A549 (cell line): ENCODE measurements at regions not wholly inside any gene's neighbourhood (a gene's known extent, or its start where the extent isn't known, plus 50 kb on each side); places are given as distances from the start of the nearest gene placed in this dataset.

Source experiments
- ATAC-seq, 2 experiments: fragments of 200-7000 bp in 1 of 2; fragments of >200 bp in 1 of 2; cut with Nextera tagmentation in 1 of 2; cut with Tn5 transposase in 1 of 2; 3 replicates each; pipeline versions ENCODE4 v1.8.0 to v1.9.1; 2018 to 2020; ENCODE audit warnings: mild to moderate bottlenecking in 1 of 2, moderate library complexity in 1 of 2
- CTCF ChIA-PET: fragments of 300-600 bp; sonication (Branson Sonifier 250); formaldehyde crosslinking; extraction: SDS; loops from one replicate; lab custom pipeline; 2021; ENCODE audit warnings: antibody characterized with exemption, inconsistent platforms; lab: Yijun Ruan, JAX
- POLR2A ChIA-PET: fragments of 350-600 bp; formaldehyde crosslinking; extraction: SDS; loops from one replicate; lab custom pipeline; 2021; ENCODE audit warnings: antibody characterized with exemption, inconsistent platforms; lab: Yijun Ruan, JAX
- DNase-seq, 2 experiments: peaks; one replicate each; pipeline versions ENCODE4 v3.0.0 to v3.0.0-alpha.2; 2011 to 2016; ENCODE audit warnings: low read depth in 1 of 2, low spot score in 1 of 2
- FAIRE-seq: peaks from 2 replicates; lab custom pipeline; 2011; peaks lifted over from hg19 to GRCh38; lab: Jason Lieb, UNC
- H3K27ac ChIP-seq, 2 experiments: fragments of >200 bp; sonication (Bioruptor Twin); formaldehyde crosslinking; 3 replicates each; pipeline ENCODE4 v1.5.1; 2016 to 2017
- H3K4me1 ChIP-seq: fragments of >200 bp; sonication (Bioruptor Twin); formaldehyde crosslinking; 3 replicates; pipeline ENCODE4 v1.6.1; 2016
- H3K4me2 ChIP-seq: fragments of >200 bp; sonication (Bioruptor Twin); formaldehyde crosslinking; 3 replicates; pipeline ENCODE4 v1.6.1; 2016
- H3K4me3 ChIP-seq: fragments of >200 bp; sonication (Bioruptor Twin); formaldehyde crosslinking; 3 replicates; pipeline ENCODE4 v1.5.1; 2016
- H3K9me3 ChIP-seq: fragments of >200 bp; sonication (Bioruptor Twin); formaldehyde crosslinking; 3 replicates; pipeline ENCODE4 v1.6.1; 2016
- CBX8 ChIP-seq: fragments of 200-600 bp; sonication (generic); IDR thresholded peaks from 2 replicates; pipeline ENCODE4 v1.6.1; 2016
- EHMT2 ChIP-seq: fragments of 200-600 bp; sonication (generic); IDR thresholded peaks from 2 replicates; pipeline ENCODE4 v1.6.1; 2016; ENCODE audit warnings: antibody characterized with exemption, low read depth, mild to moderate bottlenecking, moderate library complexity
- EP300 ChIP-seq, 2 experiments: fragments of >200 bp; sonication (Bioruptor Twin); formaldehyde crosslinking; IDR thresholded peaks; 2 replicates in 1 of 2; 3 replicates in 1 of 2; pipeline ENCODE4 v1.6.1; 2016 to 2017
- ESRRA ChIP-seq: fragments of 150-350 bp; IDR thresholded peaks from 2 replicates; pipeline ENCODE4 v1.6.1; 2014; ENCODE audit warnings: mild to moderate bottlenecking, low read length, borderline replicate concordance
- FOSB ChIP-seq: fragments of 250-450 bp; sonication (Bioruptor Pico); IDR thresholded peaks from 2 replicates; pipeline ENCODE4 v1.5.0; 2020; ENCODE audit warnings: mild to moderate bottlenecking, moderate library complexity
- FOSL2 ChIP-seq, 2 experiments: fragments of 450-650 bp in 1 of 2; fragments of >200 bp in 1 of 2; sonication (Bioruptor Twin) in 1 of 2; formaldehyde crosslinking; IDR thresholded peaks; 2 replicates each; pipeline versions ENCODE4 v1.5.0 to v1.6.1; 2016 to 2020; ENCODE audit warnings: mild to moderate bottlenecking in 1 of 2, moderate library complexity in 1 of 2
- HDAC2 ChIP-seq: fragments of 200-600 bp; sonication (generic); IDR thresholded peaks from 2 replicates; pipeline ENCODE4 v1.6.1; 2016
- HOXB13 ChIP-seq: fragments of 250-450 bp; sonication (Bioruptor Pico); IDR thresholded peaks from 2 replicates; pipeline ENCODE4 v1.5.0; 2020; ENCODE audit warnings: low read depth, mild to moderate bottlenecking, moderate library complexity
- HOXB5 ChIP-seq: fragments of 250-450 bp; sonication (Bioruptor Pico); IDR thresholded peaks from 2 replicates; pipeline ENCODE4 v1.5.0; 2020; ENCODE audit warnings: mild to moderate bottlenecking, moderate library complexity
- JUN ChIP-seq, 2 experiments: fragments of >200 bp; sonication (Bioruptor Twin); formaldehyde crosslinking; IDR thresholded peaks; 2 replicates in 1 of 2; 3 replicates in 1 of 2; pipeline ENCODE4 v1.6.1; 2016 to 2017
- KDM1A ChIP-seq: fragments of 200-600 bp; sonication (generic); IDR thresholded peaks from 2 replicates; pipeline ENCODE4 v1.6.1; 2016; ENCODE audit warnings: low read depth, mild to moderate bottlenecking
- NFE2L2 ChIP-seq: fragments of 150-350 bp; conservative IDR thresholded peaks from 2 replicates; pipeline ENCODE4 v1.6.1; 2014; ENCODE audit warnings: low read length
- NR3C1 ChIP-seq: fragments of >200 bp; sonication (Bioruptor Twin); formaldehyde crosslinking; IDR thresholded peaks from 3 replicates; pipeline ENCODE4 v1.6.1; 2017
- POLR2A ChIP-seq: IDR thresholded peaks from 2 replicates; pipeline ENCODE4 v1.6.1; 2012; ENCODE audit warnings: mild to moderate bottlenecking, low read length
- RCOR1 ChIP-seq: fragments of 150-350 bp; IDR thresholded peaks from 2 replicates; pipeline ENCODE4 v1.6.1; 2014; ENCODE audit warnings: antibody characterized with exemption, low read length, low read depth
- RNF2 ChIP-seq: fragments of 200-600 bp; sonication (generic); IDR thresholded peaks from 2 replicates; pipeline ENCODE4 v1.6.1; 2016; ENCODE audit warnings: low read depth, mild to moderate bottlenecking, antibody characterized with exemption, moderate library complexity, borderline replicate concordance
- TP53 ChIP-seq: fragments of 250-450 bp; sonication (Bioruptor Pico); IDR thresholded peaks from 2 replicates; pipeline ENCODE4 v1.5.0; 2021; ENCODE audit warnings: mild to moderate bottlenecking, moderate library complexity
- ZNF302 ChIP-seq: fragments of 250-450 bp; sonication (Bioruptor Pico); IDR thresholded peaks from 2 replicates; pipeline ENCODE4 v1.9.0; 2021; ENCODE audit warnings: inconsistent platforms, mild to moderate bottlenecking, moderate library complexity
- WGBS: methylation state at CpG from one replicate; pipeline ENCODE4 v1.1.6; 2017; ENCODE audit errors: missing lambda C conversion rate; 5-methylcytosine and 5-hydroxymethylcytosine counted together
- TF ChIP-seq, protein P1 (sequence below): fragments of >200 bp; sonication (Bioruptor Twin); formaldehyde crosslinking; IDR thresholded peaks from 3 replicates; pipeline ENCODE4 v1.6.1; 2016
- TF ChIP-seq, protein P2 (sequence below): fragments of 450-650 bp; IDR thresholded peaks from 2 replicates; pipeline ENCODE4 v1.6.1; 2014; ENCODE audit warnings: antibody characterized with exemption
- TF ChIP-seq, protein P3 (sequence below): fragments of 250-450 bp; sonication (Bioruptor Pico); IDR thresholded peaks from 2 replicates; pipeline ENCODE4 v1.5.0; 2021; ENCODE audit warnings: mild to moderate bottlenecking, moderate library complexity, borderline replicate concordance
- TF ChIP-seq, protein P4 (sequence below): fragments of 150-350 bp; IDR thresholded peaks from 2 replicates; pipeline ENCODE4 v1.6.1; 2014; ENCODE audit warnings: low read depth, mild to moderate bottlenecking, low read length
- TF ChIP-seq, protein P5 (sequence below): IDR thresholded peaks from 2 replicates; pipeline ENCODE4 v1.6.1; 2012; ENCODE audit warnings: low read depth, borderline replicate concordance
- TF ChIP-seq, protein P6 (sequence below): IDR thresholded peaks from 2 replicates; pipeline ENCODE4 v1.6.1; 2012
- TF ChIP-seq, protein P7 (sequence below): fragments of 200-600 bp; sonication (generic); IDR thresholded peaks from 2 replicates; pipeline ENCODE4 v1.6.1; 2016; ENCODE audit warnings: antibody characterized with exemption, mild to moderate bottlenecking, moderate library complexity

DNA sequence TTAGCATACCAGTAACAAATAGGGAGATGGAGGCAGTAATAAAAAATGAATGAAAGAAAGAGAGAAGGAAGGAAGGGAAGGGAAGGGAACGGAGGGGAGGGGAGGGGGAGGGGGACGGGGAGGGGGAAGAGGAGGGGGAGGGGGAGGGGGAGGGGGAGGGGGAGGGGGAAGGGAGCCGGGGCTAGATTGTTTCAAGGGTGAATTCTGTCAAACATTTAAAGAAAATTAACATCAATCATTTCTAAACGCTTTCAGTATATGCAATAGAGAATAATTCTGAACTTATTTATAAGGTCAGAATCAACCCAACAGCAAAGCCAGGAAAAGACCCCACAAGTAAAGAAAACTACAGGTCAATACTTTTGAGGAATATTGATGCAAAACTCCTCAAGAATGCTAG lies 858.8 kb upstream of the GYPC start:
- ChIA-PET POLR2A (no interaction called here), CTCF (no interaction called here)
- no peak overlapping the region for H3K4me3 ChIP-seq
- no peak for DNase-seq
- no peaks in the 10 kb centered on the region for H3K9me3 ChIP-seq
- H3K4me2 ChIP-seq: no peak overlapping the region
- H3K4me1 ChIP-seq: no peaks in the 10 kb centered on the region
- TF ChIP-seq TP53 (CRISPR knock-in tag) (no peak), HOXB13 (no peak), KDM1A (no peak), RNF2 (no peak), FOSL2 (IDR thresholded peaks at IDR 0.05) (no peak), FOSL2 (CRISPR knock-in tag; IDR thresholded peaks at IDR 0.05) (no peak), NR3C1 (no peak), ZNF302 (CRISPR knock-in tag) (no peak), RCOR1 (no peak), FOSB (CRISPR knock-in tag) (no peak), HDAC2 (no peak), EP300 (IDR thresholded peaks at IDR 0.05) (no peak)
- TF ChIP-seq, protein P1, sequence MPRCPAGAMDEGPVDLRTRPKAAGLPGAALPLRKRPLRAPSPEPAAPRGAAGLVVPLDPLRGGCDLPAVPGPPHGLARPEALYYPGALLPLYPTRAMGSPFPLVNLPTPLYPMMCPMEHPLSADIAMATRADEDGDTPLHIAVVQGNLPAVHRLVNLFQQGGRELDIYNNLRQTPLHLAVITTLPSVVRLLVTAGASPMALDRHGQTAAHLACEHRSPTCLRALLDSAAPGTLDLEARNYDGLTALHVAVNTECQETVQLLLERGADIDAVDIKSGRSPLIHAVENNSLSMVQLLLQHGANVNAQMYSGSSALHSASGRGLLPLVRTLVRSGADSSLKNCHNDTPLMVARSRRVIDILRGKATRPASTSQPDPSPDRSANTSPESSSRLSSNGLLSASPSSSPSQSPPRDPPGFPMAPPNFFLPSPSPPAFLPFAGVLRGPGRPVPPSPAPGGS: no peak
- TF ChIP-seq, protein P2, sequence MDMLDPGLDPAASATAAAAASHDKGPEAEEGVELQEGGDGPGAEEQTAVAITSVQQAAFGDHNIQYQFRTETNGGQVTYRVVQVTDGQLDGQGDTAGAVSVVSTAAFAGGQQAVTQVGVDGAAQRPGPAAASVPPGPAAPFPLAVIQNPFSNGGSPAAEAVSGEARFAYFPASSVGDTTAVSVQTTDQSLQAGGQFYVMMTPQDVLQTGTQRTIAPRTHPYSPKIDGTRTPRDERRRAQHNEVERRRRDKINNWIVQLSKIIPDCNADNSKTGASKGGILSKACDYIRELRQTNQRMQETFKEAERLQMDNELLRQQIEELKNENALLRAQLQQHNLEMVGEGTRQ: no peak
- TF ChIP-seq, protein P3, sequence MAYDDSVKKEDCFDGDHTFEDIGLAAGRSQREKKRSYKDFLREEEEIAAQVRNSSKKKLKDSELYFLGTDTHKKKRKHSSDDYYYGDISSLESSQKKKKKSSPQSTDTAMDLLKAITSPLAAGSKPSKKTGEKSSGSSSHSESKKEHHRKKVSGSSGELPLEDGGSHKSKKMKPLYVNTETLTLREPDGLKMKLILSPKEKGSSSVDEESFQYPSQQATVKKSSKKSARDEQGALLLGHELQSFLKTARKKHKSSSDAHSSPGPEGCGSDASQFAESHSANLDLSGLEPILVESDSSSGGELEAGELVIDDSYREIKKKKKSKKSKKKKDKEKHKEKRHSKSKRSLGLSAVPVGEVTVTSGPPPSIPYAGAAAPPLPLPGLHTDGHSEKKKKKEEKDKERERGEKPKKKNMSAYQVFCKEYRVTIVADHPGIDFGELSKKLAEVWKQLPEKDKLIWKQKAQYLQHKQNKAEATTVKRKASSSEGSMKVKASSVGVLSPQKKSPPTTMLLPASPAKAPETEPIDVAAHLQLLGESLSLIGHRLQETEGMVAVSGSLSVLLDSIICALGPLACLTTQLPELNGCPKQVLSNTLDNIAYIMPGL (CRISPR knock-in tag): no peak
- TF ChIP-seq, protein P4, sequence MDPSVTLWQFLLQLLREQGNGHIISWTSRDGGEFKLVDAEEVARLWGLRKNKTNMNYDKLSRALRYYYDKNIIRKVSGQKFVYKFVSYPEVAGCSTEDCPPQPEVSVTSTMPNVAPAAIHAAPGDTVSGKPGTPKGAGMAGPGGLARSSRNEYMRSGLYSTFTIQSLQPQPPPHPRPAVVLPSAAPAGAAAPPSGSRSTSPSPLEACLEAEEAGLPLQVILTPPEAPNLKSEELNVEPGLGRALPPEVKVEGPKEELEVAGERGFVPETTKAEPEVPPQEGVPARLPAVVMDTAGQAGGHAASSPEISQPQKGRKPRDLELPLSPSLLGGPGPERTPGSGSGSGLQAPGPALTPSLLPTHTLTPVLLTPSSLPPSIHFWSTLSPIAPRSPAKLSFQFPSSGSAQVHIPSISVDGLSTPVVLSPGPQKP: no peak
- TF ChIP-seq, protein P5, sequence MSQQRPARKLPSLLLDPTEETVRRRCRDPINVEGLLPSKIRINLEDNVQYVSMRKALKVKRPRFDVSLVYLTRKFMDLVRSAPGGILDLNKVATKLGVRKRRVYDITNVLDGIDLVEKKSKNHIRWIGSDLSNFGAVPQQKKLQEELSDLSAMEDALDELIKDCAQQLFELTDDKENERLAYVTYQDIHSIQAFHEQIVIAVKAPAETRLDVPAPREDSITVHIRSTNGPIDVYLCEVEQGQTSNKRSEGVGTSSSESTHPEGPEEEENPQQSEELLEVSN: no peak
- no peak overlapping the region for H3K27ac ChIP-seq
- no peak for FAIRE-seq
- 1% methylated on average over 3 of the region's 4 CpGs for WGBS
- ATAC-seq: no peak

DNA sequence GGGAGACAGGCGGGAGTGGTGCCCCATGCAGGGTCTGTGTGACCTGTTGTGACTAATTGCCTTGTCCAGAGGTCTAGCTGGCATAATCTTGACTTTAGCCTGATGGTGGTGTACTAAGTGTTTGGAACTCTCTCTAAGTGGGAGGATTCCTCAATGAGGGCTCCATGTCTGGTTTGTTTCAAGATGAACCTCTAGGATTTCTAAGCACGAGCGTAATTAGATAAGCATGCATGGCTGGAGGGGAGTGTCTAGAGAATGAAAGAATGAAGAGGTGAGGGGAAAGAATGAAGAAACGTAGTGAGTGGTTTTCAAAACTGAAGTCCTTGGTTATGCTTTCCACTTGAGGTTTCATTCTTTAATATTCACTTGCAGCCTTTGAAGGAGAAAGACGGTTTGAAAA lies 833.2 kb upstream of the GYPC start:
- H3K4me2 ChIP-seq: no peak overlapping the region
- DNase-seq (no peak), FAIRE-seq (no peak), ATAC-seq (no peak)
- H3K4me3 ChIP-seq: no peak overlapping the region
- WGBS: 3% methylated on average over 5 of the region's 5 CpGs
- H3K9me3 ChIP-seq: no peaks in the 10 kb centered on the region
- no peaks in the 10 kb centered on the region for H3K4me1 ChIP-seq
- no peak overlapping the region for H3K27ac ChIP-seq
- CTCF ChIA-PET: no interaction called here
- POLR2A ChIA-PET: no interaction called here
- TF ChIP-seq CBX8 (no peak), RCOR1 (no peak), NFE2L2 (no peak), POLR2A (no peak), ESRRA (no peak), TP53 (CRISPR knock-in tag) (no peak), JUN (IDR thresholded peaks at IDR 0.05) (no peak), KDM1A (no peak), EHMT2 (no peak), HOXB5 (CRISPR knock-in tag) (no peak)
- TF ChIP-seq, protein P2: no peak
- TF ChIP-seq, protein P1: no peak
- TF ChIP-seq, protein P5: no peak
- TF ChIP-seq, protein P6, sequence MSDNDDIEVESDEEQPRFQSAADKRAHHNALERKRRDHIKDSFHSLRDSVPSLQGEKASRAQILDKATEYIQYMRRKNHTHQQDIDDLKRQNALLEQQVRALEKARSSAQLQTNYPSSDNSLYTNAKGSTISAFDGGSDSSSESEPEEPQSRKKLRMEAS: no peak
- TF ChIP-seq, protein P7, sequence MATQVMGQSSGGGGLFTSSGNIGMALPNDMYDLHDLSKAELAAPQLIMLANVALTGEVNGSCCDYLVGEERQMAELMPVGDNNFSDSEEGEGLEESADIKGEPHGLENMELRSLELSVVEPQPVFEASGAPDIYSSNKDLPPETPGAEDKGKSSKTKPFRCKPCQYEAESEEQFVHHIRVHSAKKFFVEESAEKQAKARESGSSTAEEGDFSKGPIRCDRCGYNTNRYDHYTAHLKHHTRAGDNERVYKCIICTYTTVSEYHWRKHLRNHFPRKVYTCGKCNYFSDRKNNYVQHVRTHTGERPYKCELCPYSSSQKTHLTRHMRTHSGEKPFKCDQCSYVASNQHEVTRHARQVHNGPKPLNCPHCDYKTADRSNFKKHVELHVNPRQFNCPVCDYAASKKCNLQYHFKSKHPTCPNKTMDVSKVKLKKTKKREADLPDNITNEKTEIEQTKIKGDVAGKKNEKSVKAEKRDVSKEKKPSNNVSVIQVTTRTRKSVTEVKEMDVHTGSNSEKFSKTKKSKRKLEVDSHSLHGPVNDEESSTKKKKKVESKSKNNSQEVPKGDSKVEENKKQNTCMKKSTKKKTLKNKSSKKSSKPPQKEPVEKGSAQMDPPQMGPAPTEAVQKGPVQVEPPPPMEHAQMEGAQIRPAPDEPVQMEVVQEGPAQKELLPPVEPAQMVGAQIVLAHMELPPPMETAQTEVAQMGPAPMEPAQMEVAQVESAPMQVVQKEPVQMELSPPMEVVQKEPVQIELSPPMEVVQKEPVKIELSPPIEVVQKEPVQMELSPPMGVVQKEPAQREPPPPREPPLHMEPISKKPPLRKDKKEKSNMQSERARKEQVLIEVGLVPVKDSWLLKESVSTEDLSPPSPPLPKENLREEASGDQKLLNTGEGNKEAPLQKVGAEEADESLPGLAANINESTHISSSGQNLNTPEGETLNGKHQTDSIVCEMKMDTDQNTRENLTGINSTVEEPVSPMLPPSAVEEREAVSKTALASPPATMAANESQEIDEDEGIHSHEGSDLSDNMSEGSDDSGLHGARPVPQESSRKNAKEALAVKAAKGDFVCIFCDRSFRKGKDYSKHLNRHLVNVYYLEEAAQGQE: no peak
